BLaER1 treated with 17β-estradiol and CSF1 and Interleukin-3, amounts not matched to agents 10 nM and 100 nM (cell line): ENCODE measurements at regions not wholly inside any gene's neighbourhood (a gene's known extent, or its start where the extent isn't known, plus 50 kb on each side); places are given as distances from the start of the nearest gene placed in this dataset.
"Not testable (repeated sequence)": the region's sequence is repeated elsewhere in the genome, so short reads cannot be mapped to it uniquely, and the experiment has no call there.

Experiments
- H3K27ac ChIP-seq, 11 experiments: shearing (Covaris generic); formaldehyde crosslinking; 2 replicates each; pipeline ENCODE4 v1.8.1; 2022
- H3K27me3 ChIP-seq, 11 experiments: shearing (Covaris generic); formaldehyde crosslinking; 2 replicates each; pipeline ENCODE4 v1.8.1; 2022
- H3K36me3 ChIP-seq, 11 experiments: shearing (Covaris generic); formaldehyde crosslinking; 2 replicates each; pipeline ENCODE4 v1.8.1; 2022
- H3K4me1 ChIP-seq, 10 experiments: shearing (Covaris generic); formaldehyde crosslinking; 2 replicates each; pipeline ENCODE4 v1.8.1; 2022
- H3K4me2 ChIP-seq, 11 experiments: shearing (Covaris generic); formaldehyde crosslinking; 2 replicates each; pipeline ENCODE4 v1.8.1; 2022
- H3K4me3 ChIP-seq, 10 experiments: shearing (Covaris generic); formaldehyde crosslinking; 2 replicates each; pipeline ENCODE4 v1.8.1; 2022
- H3K9ac ChIP-seq, 11 experiments: shearing (Covaris generic); formaldehyde crosslinking; 2 replicates each; pipeline ENCODE4 v1.8.1; 2022
- H3K9me3 ChIP-seq, 11 experiments: shearing (Covaris generic); formaldehyde crosslinking; replicated peaks in 1 of 11; 2 replicates each; pipeline ENCODE4 v1.8.1; 2022
- H4K20me1 ChIP-seq, 11 experiments: shearing (Covaris generic); formaldehyde crosslinking; 2 replicates each; pipeline ENCODE4 v1.8.1; 2022
- Cebpa-rat ChIP-seq, 11 experiments: shearing (Covaris generic); IDR thresholded peaks; 2 replicates each; pipeline ENCODE4 v1.8.1; 2022

GRCh38 chr6:15106958-15107643 lies 138.8 kb upstream of the JARID2 start:
- H4K20me1 ChIP-seq, result no peaks in the 10 kb centered on the region
- no peaks in the 10 kb centered on the region for H3K27me3 ChIP-seq
- no peak overlapping the region for H3K4me3 ChIP-seq
- 0 out of 22 replicates have a peak overlapping the region, but pooled peaks of 1 of the 11 experiments have one; percentile 8 for H3K9ac ChIP-seq
- TF ChIP-seq Cebpa-rat (IDR thresholded peaks at IDR 0.05), result no peak
- peaks cover 0 to 6% (median 0%) of the 10 kb centered on the region in 11 experiments; a peak in 1 of 22 replicates for H3K36me3 ChIP-seq
- peak overlapping the region in 2 of 11 experiments; percentile 13 to 24; a peak in 2 of 22 replicates for H3K27ac ChIP-seq
- peak overlapping the region in 10 of 11 experiments; percentile 9 to 57 (median 40); a peak in 15 of 22 replicates for H3K4me2 ChIP-seq
- H3K4me1 ChIP-seq, result peaks cover 13 to 49% (median 23%) of the 10 kb centered on the region in 10 experiments; a peak in 19 of 20 replicates
- H3K9me3 ChIP-seq, result peaks cover 18 to 41% (median 25%) of the 10 kb centered on the region in 11 experiments

- Histone ChIP-seq H3K4me1 (peaks cover 13 to 42% (median 23%) of the 10 kb centered on the region in 10 experiments; a peak in 19 of 20 replicates), H3K9me3 (peaks cover 18 to 34% (median 25%) of the 10 kb centered on the region in 11 experiments), H4K20me1 (no peaks in the 10 kb centered on the region), H3K4me2 (peak overlapping the region; percentile 9 to 57 (median 41); a peak in 14 of 22 replicates), H3K4me3 (no peak overlapping the region), H3K9ac (no peak overlapping the region), H3K36me3 (peaks cover 0 to 6% (median 0%) of the 10 kb centered on the region in 11 experiments; a peak in 1 of 22 replicates), H3K27ac (peak overlapping the region in 1 of 11 experiments; percentile 13; a peak in 2 of 22 replicates), H3K27me3 (no peaks in the 10 kb centered on the region)
- no peak for TF ChIP-seq Cebpa-rat (IDR thresholded peaks at IDR 0.05)
Observed at GRCh38 chr6:15107644-15108382, 138.1 kb upstream of the JARID2 start.

- Histone ChIP-seq H3K4me2 (peak overlapping the region; percentile 1 to 56 (median 40); a peak in 19 of 22 replicates), H3K4me1 (peaks cover 13 to 42% (median 23%) of the 10 kb centered on the region in 10 experiments; a peak in 19 of 20 replicates), H3K36me3 (peaks cover 0 to 6% (median 0%) of the 10 kb centered on the region in 11 experiments; a peak in 1 of 22 replicates), H3K9ac (no peak overlapping the region), H3K27me3 (no peaks in the 10 kb centered on the region), H3K27ac (peak overlapping the region in 2 of 11 experiments; percentile 47; a peak in 1 of 22 replicates), H3K4me3 (no peak overlapping the region), H4K20me1 (no peaks in the 10 kb centered on the region), H3K9me3 (peaks cover 18 to 34% (median 25%) of the 10 kb centered on the region in 11 experiments)
- 0 out of 22 replicates have a peak, but pooled peaks of 1 of the 11 experiments have one; percentile 40 for TF ChIP-seq Cebpa-rat (IDR thresholded peaks at IDR 0.05)
Observed at GRCh38 chr6:15108383-15108715, 137.5 kb upstream of the JARID2 start.

- no peak overlapping the region for H3K4me3 ChIP-seq
Observed at GRCh38 chr6:15109338-15110090, 136.4 kb upstream of the JARID2 start.

GRCh38 chr6:15110726-15111354 lies 135.0 kb upstream of the JARID2 start:
- Histone ChIP-seq H3K9ac (no peak overlapping the region), H3K27ac (no peak overlapping the region), H3K9me3 (peaks cover 6 to 19% (median 14%) of the 10 kb centered on the region in 11 experiments), H3K27me3 (no peaks in the 10 kb centered on the region), H3K36me3 (peaks cover 0 to 6% (median 0%) of the 10 kb centered on the region in 11 experiments; a peak in 1 of 22 replicates), H4K20me1 (no peaks in the 10 kb centered on the region), H3K4me3 (no peak overlapping the region), H3K4me2 (peak overlapping the region in 1 of 11 experiments; percentile 10; a peak in 1 of 22 replicates), H3K4me1 (peaks cover 13 to 42% (median 23%) of the 10 kb centered on the region in 10 experiments; a peak in 19 of 20 replicates)
- TF ChIP-seq Cebpa-rat (IDR thresholded peaks at IDR 0.05), result no peak

More at GRCh38 chr6:15109338-15110090, 136.4 kb upstream of the JARID2 start:
- Histone ChIP-seq H3K4me2 (peak overlapping the region in 3 of 11 experiments; percentile 35 to 55 (median 49); a peak in 4 of 22 replicates), H3K36me3 (peaks cover 0 to 6% (median 0%) of the 10 kb centered on the region in 11 experiments; a peak in 1 of 22 replicates), H3K27me3 (no peaks in the 10 kb centered on the region), H3K9ac (no peak overlapping the region), H3K27ac (peak overlapping the region in 2 of 11 experiments; percentile 47; a peak in 3 of 22 replicates), H3K4me1 (peaks cover 13 to 42% (median 23%) of the 10 kb centered on the region in 10 experiments; a peak in 19 of 20 replicates), H3K9me3 (peaks cover 18 to 32% (median 24%) of the 10 kb centered on the region in 11 experiments), H4K20me1 (no peaks in the 10 kb centered on the region)
- peak in 1 of 11 experiments; percentile 20; a peak in 1 of 22 replicates for TF ChIP-seq Cebpa-rat (IDR thresholded peaks at IDR 0.05)

GRCh38 chr6:15111576-15111975 lies 134.3 kb upstream of the JARID2 start:
- H3K36me3 ChIP-seq, H4K20me1 ChIP-seq, H3K27ac ChIP-seq, H3K4me2 ChIP-seq, H3K27me3 ChIP-seq, H3K4me3 ChIP-seq, H3K9ac ChIP-seq: not testable (repeated sequence)
- H3K9me3 ChIP-seq, result peaks cover 0 to 12% (median 6%) of the 10 kb centered on the region in 11 experiments; a peak in 19 of 22 replicates
- H3K4me1 ChIP-seq, result peaks cover 13 to 41% (median 23%) of the 10 kb centered on the region in 10 experiments; a peak in 19 of 20 replicates

GRCh38 chr6:15113587-15113986 lies 132.3 kb upstream of the JARID2 start:
- H3K27ac ChIP-seq, result no peak overlapping the region
- H3K4me1 ChIP-seq, result peaks cover 2 to 21% (median 3%) of the 10 kb centered on the region in 10 experiments; a peak in 18 of 20 replicates
- H3K36me3 ChIP-seq, result no peaks in the 10 kb centered on the region
- no peaks in the 10 kb centered on the region for H4K20me1 ChIP-seq
- no peak overlapping the region for H3K9ac ChIP-seq
- H3K4me2 ChIP-seq, result no peak overlapping the region
- peaks cover 0 to 4% (median 0%) of the 10 kb centered on the region in 11 experiments; a peak in 3 of 22 replicates for H3K9me3 ChIP-seq
- H3K4me3 ChIP-seq, result no peak overlapping the region
- H3K27me3 ChIP-seq, result no peaks in the 10 kb centered on the region
- TF ChIP-seq Cebpa-rat (IDR thresholded peaks at IDR 0.05), result no peak

- Histone ChIP-seq H3K4me3 (no peak overlapping the region), H3K4me2 (no peak overlapping the region), H3K4me1 (peaks cover 0 to 16% (median 0%) of the 10 kb centered on the region in 10 experiments; a peak in 6 of 20 replicates), H3K9ac (no peak overlapping the region), H3K27ac (no peak overlapping the region), H3K27me3 (no peaks in the 10 kb centered on the region), H4K20me1 (no peaks in the 10 kb centered on the region), H3K9me3 (peaks cover 0 to 4% (median 0%) of the 10 kb centered on the region in 11 experiments; a peak in 1 of 22 replicates), H3K36me3 (no peaks in the 10 kb centered on the region)
- TF ChIP-seq Cebpa-rat (IDR thresholded peaks at IDR 0.05), result no peak
Observed at GRCh38 chr6:15114061-15114460, 131.8 kb upstream of the JARID2 start.
